NCI-H1048 (cell line): ENCODE measurements at regions not wholly inside any gene's neighbourhood (a gene's known extent, or its start where the extent isn't known, plus 50 kb on each side); places are given as distances from the start of the nearest gene placed in this dataset.

Source experiments
- DNase-seq: peaks from one replicate; lab custom pipeline; 2025; lab: John Stamatoyannopoulos, UW

- no peak for DNase-seq
These were observed 652.0 kb upstream of the CELF2 start for GRCh38 chr10:10365676-10366075.

- no peak for DNase-seq
These were observed 650.8 kb upstream of the CELF2 start for GRCh38 chr10:10366836-10367235.

- no peak for DNase-seq
These were observed 650.4 kb upstream of the CELF2 start for GRCh38 chr10:10367264-10367663.

- no peak for DNase-seq
These were observed 648.6 kb upstream of the CELF2 start for GRCh38 chr10:10368951-10369576.

GRCh38 chr10:10385831-10386230, 631.8 kb upstream of the CELF2 start:
- DNase-seq, result no peak

- no peak for DNase-seq
These were observed 628.5 kb upstream of the CELF2 start for GRCh38 chr10:10389182-10389581.

GRCh38 chr10:10392511-10392910, 625.2 kb upstream of the CELF2 start:
- DNase-seq, result no peak

- DNase-seq, result no peak
These were observed 622.6 kb upstream of the CELF2 start for GRCh38 chr10:10394933-10395658.

- no peak for DNase-seq
These were observed 621.1 kb upstream of the CELF2 start for GRCh38 chr10:10396601-10397000.

GRCh38 chr10:10397906-10398305, 619.8 kb upstream of the CELF2 start:
- DNase-seq, result no peak

- DNase-seq, result no peak
These were observed 613.9 kb upstream of the CELF2 start for GRCh38 chr10:10403762-10404161.

GRCh38 chr10:10417671-10418070, 600.0 kb upstream of the CELF2 start:
- DNase-seq, result no peak

GRCh38 chr10:10418387-10418786, 599.3 kb upstream of the CELF2 start:
- no peak for DNase-seq

- DNase-seq, result no peak
These were observed 596.6 kb upstream of the CELF2 start for GRCh38 chr10:10421071-10421470.

GRCh38 chr10:10431422-10432066, 586.1 kb upstream of the CELF2 start:
- no peak for DNase-seq

- DNase-seq, result peak; percentile 7
These were observed 585.2 kb upstream of the CELF2 start for GRCh38 chr10:10432296-10433035.

GRCh38 chr10:10434312-10434711, 583.4 kb upstream of the CELF2 start:
- DNase-seq, result no peak

- DNase-seq, result no peak
These were observed 579.8 kb upstream of the CELF2 start for GRCh38 chr10:10437886-10438285.

- no peak for DNase-seq
These were observed 579.2 kb upstream of the CELF2 start for GRCh38 chr10:10438335-10439100.

- DNase-seq, result no peak
These were observed 560.8 kb upstream of the CELF2 start for GRCh38 chr10:10456856-10457255.

GRCh38 chr10:10460451-10460850, 557.2 kb upstream of the CELF2 start:
- DNase-seq, result no peak
